Hepatic stellate cell (primary cell): ENCODE measurements at regions not wholly inside any gene's neighbourhood (a gene's known extent, or its start where the extent isn't known, plus 50 kb on each side); places are given as distances from the start of the nearest gene placed in this dataset.

Experiments used
- DNase-seq: peaks from one replicate; pipeline ENCODE4 v3.0.0; 2011; ENCODE audit warnings: low spot score

DNA sequence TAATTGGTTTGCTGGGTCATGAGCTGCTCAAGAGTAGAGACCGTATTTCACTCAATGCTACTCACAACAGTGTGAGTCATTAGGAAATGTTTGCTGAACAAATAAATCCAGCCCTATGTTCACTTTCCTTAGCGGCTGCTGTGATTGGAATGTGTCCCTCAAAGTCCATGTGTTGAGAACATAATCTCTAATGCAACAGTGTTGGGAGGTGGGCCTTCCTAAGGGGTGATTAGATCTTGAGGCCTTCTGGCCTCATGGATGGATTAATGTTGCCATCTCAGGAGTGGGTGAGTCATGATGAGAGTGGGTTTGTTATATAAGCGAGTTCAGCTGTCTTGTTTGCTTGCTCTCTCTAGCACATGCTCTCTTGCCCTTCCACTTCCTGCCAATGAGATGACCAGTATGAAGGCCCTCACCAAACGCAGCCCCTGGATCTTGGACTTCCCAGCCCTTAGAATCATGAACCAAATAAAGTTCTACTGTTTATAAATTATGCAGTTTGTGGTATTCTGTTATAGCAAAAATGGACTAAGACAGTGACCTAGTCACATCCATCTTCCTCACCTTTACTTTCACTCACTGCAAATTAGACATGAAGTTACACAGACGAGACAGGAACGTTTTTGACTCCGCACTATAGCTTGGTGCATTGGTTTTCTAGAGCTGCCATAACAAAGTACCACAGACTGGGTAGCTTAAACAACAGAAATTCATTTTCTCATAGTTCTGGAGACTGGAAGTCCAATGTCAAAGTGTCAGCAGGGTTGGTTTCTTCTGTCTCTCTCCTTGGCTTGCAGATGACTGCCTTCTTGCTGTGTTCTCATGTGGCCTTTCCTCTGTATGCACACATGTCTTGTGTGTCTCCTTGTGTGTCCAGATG, 50.9 kb upstream of the FAM169A start:
- no peak for DNase-seq
